NCI-H1417 treated with DMSO at 0.1 percent for 48 hours (cell line): ENCODE measurements at regions not wholly inside any gene's neighbourhood (a gene's known extent, or its start where the extent isn't known, plus 50 kb on each side); places are given as distances from the start of the nearest gene placed in this dataset.
"Not testable (repeated sequence)": the region's sequence is repeated elsewhere in the genome, so short reads cannot be mapped to it uniquely, and the experiment has no call there.

ENCODE experiments used
- DNase-seq: peaks from one replicate; lab custom pipeline; 2025; lab: John Stamatoyannopoulos, UW

DNA sequence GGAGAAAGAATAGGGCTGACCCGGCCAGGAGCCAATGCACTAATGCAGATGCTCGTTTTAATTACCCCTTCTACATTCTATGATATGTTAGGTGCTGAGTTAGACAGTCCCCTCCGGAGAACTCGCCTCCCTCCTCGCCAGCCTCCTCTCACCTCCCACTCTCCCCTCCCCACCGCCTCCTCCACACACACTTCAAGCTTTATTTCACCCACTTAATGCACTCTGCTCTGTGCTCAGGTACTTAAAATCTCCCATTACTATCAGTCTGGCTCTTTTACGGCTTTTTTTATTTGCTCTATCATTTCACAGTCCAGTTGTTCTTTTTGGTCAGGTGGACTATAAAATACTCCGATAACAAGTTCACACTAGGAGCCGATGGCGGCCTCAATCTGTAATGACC is 231.6 kb downstream of the TEX36 start:
- DNase-seq, result no peak

DNA sequence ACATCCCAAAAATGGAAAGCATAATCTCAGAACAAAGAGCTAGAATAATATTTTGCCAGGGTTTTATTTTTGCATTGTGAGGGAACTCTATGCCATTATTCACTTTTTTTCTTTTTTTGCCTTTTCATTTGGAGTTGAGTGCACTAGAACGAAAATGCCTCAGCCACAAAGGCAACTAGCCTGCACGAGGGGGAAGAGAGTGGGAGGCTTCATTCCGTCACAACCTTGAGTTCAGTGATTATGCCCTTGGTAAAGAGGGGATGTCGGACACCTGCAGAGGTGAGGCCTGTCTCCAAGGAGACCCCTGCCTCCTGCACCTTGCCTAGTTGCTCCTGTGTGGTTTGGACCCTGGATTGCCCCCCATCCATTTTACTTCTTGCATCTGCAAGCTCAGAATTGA is 232.7 kb downstream of the TEX36 start:
- DNase-seq, result no peak

DNA sequence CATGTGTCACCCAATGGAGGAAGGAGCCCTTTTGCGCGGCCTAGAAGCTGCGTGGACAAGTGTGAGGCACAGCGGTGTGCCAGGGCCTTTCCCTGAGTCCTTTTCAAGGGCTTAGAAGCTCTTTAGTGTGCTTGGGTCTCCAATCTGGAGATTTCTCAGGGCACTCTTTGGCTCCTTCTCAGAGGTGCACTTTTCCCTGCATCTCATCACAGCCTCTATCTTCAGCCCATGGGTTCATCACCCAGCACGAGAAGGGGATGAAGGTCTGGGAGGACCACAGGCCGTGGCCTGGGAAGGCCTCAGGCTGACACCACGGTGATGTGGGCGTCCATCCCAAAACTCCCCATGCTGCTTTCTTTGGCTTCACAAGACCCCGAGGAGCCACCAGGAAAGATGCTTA is 233.4 kb downstream of the TEX36 start:
- no peak for DNase-seq

DNA sequence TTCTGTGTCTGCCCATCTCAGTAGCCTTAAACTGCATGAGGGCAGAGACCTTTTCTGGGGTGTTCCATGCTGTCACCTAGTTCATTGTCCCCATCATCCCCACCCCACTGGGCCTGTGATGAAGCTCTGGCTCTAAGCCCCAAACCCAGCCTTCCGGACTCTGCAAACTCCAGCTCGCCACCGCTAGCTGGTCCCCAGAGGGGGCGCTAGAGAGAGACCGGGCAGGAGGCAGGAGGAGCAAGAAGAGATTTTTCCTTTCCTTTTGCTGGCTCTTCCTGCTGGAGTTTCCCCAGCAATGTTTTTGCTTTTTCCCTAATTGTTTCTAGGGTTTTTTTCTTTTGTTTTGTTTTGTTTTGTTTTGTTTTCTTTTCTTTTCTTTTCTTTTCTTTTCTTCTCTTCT is 234.4 kb downstream of the TEX36 start:
- DNase-seq, result no peak

DNA sequence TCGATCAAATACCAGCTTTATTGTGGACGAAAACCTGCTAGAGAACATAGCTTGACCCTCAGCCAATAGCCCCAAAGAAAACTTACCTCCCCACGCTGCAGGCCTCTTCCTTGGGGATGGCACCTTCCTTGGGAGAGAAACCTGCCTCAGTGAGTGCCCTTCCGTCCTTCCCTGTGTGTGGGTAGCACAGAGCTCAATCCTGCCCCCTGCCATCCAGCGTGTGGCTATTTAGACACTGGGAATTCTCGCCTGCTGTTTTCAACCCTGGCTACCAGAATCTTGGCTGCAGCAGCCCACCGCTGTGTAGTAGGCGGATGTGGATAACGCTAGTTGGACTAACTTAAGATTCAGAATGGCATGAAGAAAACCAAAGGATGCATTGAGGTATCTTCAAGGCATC is 238.2 kb downstream of the TEX36 start:
- DNase-seq, result no peak

DNA sequence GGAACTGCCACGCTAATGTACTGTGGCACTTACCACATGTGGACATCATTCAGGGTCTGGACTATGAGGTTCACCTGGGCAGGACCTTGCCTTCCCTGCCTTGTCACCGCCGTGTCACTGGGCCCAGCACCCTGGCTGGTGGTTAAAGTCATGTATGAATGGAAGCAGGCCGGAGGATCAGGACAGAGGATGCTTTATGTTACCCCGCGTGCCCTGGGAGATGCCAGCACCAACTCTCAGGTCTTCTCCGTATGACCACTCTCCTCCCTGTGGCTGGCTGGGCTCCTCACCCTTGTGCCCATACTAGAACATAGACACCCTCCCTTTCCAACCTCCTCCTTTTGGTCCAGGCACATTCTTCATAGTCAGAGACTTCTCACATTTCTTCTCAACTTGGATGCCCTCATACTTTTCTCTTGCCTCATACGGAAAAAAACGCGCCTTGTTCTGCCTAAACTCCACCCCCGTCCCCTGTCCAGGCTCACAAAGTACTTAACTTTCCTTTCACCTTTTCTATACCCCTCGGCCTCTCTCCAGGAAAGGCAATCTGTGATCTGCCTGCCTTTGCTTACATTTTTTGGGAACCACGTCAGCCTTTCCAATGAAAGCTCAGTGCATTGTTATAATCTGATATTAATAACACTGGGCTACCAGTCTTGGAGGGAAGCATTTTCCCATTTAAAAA is 240.0 kb downstream of the TEX36 start:
- no peak for DNase-seq

DNA sequence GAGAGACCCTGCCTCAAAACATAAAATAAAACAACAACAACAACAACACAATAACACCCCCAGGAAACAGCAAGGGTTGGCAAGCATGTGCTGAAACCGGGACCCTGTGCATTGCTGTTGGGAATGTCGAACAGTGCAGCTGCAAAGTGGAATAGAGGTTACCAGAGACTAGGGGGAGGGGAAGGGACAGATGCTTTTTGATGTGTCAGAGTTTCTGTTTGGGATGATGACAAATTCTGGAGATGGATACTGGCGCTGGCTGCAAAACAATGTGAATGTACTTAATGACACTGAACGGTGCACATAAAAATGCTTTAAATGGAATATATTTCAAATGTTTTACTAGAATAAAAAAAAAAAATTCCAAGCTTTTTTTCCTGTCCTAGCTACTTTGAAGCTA is 241.8 kb downstream of the TEX36 start:
- no peak for DNase-seq

DNA sequence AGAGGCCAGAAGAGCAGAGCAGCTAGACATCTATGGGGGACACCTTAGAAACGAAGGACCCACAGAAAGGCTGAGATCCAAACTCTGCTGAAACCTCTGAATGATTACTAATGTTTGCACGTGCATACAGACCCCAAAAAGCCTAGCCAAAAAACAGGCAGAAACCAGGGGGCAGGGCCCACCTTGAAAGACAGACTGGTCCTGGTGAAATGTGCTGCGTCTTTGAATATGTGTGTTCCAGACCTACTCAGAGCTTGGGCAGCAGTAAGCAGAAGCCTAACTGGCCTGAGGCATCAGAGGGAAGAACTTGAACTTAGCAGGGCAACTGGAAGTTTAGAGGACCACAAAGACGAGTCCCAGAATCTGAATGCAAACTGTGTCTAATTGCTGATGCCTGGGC is 251.8 kb downstream of the TEX36 start:
- no peak for DNase-seq

DNA sequence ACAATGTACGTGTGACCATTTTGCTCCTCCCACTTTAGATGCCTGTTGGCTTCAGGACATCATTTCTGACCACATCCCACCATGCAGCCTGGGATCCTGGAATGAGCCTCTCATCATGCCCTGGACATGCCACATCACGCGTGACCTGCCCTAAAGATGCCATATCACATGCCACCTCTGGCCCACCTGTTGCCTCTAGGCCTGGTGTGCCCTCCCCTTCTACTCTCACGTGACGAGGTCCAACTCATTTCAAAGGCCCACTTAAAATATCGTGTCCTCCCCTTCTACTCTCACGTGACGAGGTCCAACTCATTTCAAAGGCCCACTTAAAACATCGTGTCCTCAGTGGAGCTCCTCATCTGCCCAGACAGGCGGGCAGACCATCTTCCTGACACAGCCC is 254.9 kb downstream of the TEX36 start:
- no peak for DNase-seq

DNA sequence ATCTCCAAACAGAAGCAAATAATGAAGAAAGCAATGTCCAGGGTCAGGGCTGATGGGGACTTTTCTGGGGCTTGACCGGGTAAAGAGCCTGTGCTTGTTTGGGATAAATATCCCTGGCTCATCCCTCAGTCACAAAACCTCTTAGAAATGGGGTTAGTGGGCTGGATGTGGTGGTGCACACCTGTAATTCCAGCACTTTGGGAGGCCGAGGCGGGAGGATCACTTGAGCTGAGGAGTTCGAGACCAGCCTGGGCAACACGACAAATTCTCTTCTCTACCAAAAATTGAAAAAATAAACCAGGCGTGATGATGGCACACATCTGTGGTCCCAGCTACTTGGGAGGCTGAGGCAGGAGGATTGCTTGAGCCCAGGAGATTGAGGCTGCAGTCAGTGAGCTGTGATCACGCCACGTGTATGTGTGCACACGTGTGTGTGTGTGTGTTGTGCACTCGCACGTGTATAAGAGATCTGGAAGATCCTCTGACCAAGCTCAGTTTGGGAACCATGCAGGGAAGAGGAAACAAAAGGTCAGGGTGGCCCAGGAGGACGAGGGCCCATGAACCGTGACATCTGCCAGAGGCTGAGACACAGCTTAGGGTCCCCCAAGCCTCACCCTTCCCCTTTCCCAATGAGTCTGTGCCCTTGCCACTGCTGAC is 258.6 kb downstream of the TEX36 start:
- DNase-seq, result no peak

DNA sequence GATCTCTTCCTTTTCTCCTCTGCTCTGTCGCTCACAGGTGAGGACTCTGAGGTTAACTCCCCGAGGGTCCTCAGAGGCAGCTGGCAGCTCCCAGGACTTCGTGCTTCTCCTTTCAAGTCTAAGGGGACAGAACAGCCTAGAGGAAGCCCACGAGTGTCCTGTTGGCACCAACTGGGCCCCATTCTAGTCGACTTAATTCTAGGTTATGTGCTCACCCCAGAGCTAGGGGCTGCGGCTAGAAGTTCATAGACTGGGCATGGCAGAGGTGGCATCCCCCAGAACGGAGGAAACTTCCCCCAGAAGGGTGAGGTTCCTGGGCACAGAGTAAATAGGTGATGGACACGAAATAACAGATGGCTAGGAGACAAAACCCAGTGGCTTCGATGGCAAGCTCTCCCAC is 259.4 kb downstream of the TEX36 start:
- DNase-seq, result no peak

DNA sequence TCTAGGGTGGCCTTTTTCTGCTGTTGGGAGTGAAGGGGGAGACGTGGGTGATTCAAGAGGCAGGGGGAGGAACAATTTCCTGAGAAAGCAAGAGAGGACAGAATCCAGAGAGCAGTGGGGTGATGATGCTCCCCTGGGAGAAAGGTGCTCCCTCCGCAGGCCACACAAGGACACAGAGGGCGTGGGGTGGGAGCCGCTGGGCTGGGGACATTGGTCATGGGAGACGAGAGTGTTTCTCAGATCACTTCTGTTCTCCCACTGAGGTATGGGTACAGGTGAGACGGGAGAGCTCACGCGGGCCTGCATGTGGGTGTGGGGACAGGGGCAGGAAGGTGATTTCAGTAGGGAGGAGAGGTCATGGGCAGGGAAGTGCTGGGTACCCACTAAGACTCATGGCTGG is 259.5 kb upstream of the CTBP2 start:
- no peak for DNase-seq

DNA sequence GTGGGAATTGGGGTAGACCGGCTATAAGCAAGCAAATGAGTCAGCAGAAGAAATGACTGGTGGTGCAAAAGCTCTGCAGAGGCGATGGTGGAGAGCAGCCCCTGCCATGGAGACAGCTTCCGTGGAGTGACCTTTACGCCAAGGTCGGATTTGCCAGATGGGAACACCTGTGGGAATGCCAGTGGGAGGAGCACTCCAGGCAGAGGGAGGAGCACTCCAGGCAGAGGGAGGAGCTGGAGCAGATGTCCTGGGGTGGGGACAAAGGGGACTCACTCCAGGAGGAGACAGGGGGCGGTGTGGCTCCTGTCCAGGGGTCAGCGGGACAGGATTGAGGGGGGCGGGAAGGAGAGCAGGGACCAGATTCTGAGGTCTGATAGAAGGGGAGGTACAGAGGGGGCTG is 258.8 kb upstream of the CTBP2 start:
- no peak for DNase-seq

DNA sequence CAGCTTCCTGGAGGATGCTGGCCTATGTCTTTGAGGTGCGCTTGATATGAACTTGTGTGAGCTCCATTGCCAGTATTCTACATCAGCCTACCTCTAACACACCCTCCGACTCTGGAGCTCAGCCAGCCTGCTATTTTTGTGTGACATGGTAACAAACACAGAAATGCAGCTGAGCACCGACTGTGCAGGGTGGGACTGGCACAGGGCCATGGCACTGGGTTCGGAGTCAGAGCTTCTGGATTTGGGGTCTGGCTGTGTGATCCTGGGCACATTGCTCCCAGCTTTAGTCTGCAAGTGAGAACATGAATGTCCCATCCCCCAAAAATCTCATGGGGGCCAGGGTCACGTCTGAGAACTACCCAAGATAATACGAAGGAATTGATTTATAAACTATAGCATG is 257.2 kb upstream of the CTBP2 start:
- DNase-seq, result no peak

DNA sequence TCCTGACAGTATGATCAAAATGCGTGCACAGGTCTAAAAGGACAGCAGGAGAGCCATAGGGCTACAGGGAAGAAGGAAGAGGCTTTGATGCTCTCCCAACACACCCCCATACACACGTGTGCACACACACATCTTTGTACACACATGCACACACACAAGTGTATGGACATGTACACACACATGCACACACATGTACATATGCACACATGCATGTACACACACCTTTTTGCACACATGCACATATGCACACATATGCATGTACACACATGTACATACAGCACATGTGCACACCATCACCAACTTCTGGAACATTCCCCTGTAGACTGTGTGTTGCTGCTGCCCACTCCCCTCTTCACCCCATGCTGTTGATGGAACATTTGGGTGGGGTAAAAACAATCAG is 255.6 kb upstream of the CTBP2 start:
- no peak for DNase-seq

DNA sequence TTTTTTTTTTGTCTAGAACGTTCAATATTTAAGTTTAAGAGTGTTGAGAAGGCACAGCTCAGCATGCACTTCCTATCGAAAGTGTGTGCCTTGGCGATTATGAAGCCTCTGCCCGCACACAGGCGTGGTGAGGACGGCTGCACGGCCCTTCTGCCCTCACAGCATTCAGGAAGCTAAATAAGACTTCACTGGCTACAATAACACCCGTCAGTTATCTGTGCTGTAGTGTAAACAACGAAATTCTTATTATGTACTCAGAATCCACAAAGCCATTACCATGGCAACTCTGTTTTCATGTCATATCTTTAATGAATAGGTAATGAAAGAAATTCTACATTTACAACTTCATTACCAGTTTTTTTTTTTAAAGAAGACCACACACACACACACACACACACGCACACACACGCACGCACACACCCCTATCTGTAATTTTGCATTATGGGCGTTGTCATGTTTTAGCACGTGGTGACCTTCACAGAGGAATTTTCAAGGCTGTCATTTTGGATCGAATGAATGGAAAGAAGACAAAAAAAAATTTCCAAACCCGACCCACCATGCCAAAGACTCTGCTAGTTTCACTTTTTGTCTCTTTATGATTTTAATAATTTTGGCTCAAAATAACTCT is 254.8 kb upstream of the CTBP2 start:
- no peak for DNase-seq

DNA sequence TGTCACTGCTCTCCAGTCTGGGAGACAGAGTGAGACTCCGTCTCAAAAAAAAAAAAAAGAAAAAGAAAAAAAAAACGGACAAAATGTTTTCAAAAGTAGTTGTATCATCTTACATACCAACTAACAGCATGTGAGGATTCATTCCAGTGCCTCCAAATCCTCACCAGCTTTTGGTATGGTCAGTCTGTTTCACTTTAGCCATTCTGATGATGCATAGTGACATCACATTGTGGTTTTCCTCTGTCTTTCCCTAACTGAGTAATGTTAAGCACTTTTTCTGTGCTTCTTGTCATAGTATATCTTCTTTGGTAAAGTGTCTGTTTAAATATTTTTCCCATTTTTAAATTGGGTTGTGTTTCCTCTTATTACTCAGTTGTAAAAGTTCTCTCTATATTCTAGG is 251.4 kb upstream of the CTBP2 start:
- no peak for DNase-seq

DNA sequence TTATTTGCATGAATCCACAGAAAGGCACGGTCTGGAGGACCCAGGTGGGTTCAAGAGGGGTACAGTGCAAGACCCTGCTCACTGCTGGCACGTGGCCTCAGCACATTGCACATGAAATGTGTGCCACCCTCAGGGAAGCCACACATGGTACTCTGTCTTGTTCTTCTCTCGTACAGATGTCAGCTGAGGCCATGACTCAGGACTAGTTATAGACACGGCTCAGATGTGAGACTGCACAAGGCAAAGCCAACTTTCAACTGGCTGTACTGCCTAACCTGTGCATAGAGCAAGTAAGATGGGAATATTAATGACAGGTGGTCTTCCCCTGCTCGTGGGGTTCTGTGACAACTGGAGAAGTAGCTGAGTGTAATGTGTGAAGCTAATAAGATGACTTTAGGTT is 249.4 kb upstream of the CTBP2 start:
- DNase-seq, result no peak

DNA sequence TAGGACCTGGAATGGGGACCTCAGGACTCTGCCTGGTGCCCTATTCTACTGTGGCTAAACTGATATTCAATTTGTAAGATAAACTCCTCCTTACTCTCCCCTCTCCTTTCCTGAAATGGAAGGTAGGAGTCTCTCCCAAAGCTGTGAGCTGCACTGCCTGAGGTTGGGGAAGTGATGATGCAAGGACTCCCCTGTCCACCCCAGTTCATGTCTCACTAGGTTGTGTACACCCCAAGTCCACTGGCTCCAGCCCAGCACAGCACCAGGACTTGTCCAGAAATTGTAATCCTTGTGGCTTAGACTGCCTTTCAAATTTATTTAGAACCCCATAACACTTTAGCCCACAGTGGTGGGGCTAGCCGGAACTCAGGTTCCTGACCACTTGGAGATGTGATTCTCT is 247.2 kb upstream of the CTBP2 start:
- DNase-seq, result no peak

DNA sequence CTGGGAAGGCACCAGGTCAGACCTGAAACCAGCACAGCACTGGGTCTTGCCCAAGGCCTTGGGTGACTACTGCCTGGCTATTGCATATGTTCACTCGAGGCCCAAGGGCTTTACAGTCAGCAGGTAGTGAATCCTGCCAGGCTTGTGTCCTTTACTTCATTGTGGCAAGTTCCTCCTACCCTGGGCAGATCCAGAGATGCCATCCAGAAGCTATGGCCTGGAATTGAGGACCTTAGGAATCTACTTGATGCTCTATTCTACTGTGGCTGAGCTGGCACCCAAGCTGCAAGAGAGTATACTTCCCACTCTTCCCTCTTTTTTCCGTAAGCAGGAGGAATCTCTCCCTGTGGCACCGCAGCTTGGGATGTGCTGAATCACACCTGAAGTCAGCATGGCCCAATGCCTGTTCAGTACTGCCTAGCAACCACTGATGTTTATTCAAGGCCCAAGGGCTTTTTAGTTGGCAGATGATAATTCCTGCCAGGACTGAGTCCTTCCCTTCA is 246.7 kb upstream of the CTBP2 start:
- DNase-seq, result no peak

DNA sequence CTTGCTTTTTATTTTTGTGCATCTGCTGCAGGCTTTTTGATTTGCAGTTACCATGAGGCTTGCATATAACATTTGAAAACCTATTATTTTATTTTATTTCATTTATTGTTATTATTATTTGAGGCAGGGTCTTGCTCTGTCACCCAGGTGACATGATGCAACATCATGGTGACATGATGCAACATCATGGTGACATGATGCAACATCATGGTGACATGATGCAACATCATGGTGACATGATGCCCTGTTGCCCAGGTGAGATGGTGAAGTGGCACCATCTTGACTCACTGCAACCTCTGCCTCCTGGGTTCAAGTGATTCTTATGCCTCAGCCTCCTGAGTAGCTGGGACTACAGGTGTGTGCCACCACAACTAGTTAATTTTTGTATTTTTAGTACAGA is 244.5 kb upstream of the CTBP2 start:
- DNase-seq, result not testable (repeated sequence)

DNA sequence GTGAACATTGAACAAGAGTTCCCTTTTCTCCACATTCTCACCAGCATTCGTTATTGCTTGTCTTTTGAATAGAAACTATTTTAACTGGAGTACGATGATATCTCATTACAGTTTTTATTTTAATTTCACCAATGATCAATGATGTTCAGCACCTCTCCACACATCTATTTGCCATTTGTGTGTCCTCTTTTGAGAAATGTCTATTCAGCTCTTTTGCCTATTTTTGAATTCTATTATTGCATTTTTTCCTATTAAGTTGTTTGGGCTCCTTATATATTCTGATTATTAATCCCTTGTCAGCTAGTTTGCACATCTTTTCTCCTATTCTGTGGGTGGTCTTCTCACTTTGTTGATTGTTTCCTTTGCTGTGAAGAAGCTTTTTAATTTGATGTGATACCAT is 241.1 kb upstream of the CTBP2 start:
- DNase-seq, result no peak

DNA sequence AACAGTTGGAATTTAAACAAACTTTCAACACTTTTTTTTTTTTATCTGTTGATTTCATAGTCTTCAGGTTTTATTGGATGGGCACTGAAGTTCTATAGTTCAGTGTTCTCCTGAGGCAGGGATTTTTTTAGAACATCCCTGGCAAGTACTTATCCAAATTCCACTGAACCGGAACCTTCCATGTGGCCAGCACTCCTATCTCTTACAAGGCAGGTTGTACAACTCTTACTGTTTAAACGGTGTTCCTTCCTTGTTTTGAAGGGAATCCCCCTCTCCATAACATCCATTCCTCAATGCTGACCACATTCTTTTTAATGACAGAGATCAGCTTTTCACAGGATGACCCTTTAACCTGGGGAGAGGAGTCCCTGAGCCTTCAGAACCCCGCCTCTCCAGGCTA is 238.9 kb upstream of the CTBP2 start:
- no peak for DNase-seq

DNA sequence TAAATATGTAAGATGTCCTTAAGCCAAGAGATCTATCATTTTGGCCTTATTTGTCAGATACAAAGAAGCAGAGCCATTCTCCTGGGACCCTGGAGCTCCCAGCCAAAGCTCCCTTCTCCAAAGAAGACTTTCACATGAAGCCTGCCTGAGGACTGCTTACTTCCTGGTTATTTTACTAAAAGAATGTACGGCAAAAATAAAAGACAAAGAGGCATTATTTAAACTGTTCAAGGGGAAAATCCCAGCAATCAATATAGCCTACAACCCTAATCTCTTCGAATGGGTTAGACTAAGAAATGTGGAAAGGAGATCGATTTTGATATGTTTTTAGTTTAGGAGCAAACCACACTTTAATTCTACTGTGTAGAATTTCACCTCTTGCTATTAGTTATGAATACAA is 237.9 kb upstream of the CTBP2 start:
- no peak for DNase-seq
